ENCODE measurements at regions not wholly inside any gene's neighbourhood (a gene's known extent, or its start where the extent isn't known, plus 50 kb on each side); places are given as distances from the start of the nearest gene placed in this dataset.

- no peak for TF ChIP-seq CTCF (IDR thresholded peaks at IDR 0.05; ENCODE audit: low read depth, low read length, poor library complexity, severe bottlenecking)
- no peak for TF ChIP-seq EZH2phosphoT487 (IDR thresholded peaks at IDR 0.05; ENCODE audit: borderline replicate concordance, low read length)
Measured at GRCh38 chr14:48714366-48714765, 871.8 kb downstream of the RPS29 start.
